ENCODE measurements at regions not wholly inside any gene's neighbourhood (a gene's known extent, or its start where the extent isn't known, plus 50 kb on each side); places are given as distances from the start of the nearest gene placed in this dataset.

DNA sequence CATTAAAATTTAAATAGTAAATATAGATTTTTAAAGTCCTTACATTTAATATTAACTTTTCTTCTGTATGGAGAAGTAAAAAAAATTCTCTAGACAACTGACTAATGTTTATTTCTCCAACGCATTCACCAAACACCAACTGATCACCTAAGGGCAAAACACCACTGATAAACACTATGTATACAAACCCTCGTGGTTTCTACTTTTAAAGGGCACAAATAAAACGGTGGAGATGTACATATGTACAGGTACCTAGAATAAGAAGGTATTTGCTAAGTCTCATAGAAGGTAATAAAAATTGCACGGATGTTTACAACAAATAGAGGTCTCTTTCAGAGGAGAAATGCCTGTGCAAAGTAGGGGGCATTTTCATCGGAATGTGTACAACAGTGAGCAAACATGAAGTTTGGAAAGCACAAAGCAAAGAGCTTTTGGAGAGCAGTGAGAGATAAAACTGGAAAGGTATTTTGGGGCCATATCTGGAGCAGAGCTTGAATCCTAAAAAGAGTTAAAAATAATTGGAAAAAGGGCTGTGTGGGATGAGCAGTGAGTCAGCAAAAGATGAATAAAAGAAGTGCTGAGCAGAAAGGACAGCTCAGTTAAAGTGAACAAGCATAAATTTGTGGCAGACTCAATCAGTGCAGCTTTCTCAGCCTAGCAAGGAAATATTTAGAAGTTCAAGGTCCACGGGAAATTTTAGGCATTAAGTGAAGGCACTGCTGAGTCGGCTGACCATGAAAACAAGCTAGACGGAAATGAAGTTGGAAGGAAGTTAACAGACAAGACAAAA lies 160.0 kb downstream of the TMEM161B start:
- no peak for DNase-seq (ENCODE audit: low read depth, low spot score)
- no peak for ATAC-seq
- H3K4me3 ChIP-seq (ENCODE audit: low read depth in 2 of 2, low read length in 2 of 2) = no peak overlapping the region
- H3K27ac ChIP-seq (ENCODE audit: low read length) = no peak overlapping the region
- CTCF ChIA-PET = no interaction called here
- TF ChIP-seq POLR2AphosphoS5 (IDR thresholded peaks at IDR 0.05; ENCODE audit: low read depth, low read length) (no peak), SIN3A (IDR thresholded peaks at IDR 0.05; ENCODE audit: borderline replicate concordance, insufficient read depth, low read depth, low read length) (no peak), TCF7L2 (IDR thresholded peaks at IDR 0.05; ENCODE audit: low read depth, low read length) (no peak)
- TF ChIP-seq, protein P1, sequence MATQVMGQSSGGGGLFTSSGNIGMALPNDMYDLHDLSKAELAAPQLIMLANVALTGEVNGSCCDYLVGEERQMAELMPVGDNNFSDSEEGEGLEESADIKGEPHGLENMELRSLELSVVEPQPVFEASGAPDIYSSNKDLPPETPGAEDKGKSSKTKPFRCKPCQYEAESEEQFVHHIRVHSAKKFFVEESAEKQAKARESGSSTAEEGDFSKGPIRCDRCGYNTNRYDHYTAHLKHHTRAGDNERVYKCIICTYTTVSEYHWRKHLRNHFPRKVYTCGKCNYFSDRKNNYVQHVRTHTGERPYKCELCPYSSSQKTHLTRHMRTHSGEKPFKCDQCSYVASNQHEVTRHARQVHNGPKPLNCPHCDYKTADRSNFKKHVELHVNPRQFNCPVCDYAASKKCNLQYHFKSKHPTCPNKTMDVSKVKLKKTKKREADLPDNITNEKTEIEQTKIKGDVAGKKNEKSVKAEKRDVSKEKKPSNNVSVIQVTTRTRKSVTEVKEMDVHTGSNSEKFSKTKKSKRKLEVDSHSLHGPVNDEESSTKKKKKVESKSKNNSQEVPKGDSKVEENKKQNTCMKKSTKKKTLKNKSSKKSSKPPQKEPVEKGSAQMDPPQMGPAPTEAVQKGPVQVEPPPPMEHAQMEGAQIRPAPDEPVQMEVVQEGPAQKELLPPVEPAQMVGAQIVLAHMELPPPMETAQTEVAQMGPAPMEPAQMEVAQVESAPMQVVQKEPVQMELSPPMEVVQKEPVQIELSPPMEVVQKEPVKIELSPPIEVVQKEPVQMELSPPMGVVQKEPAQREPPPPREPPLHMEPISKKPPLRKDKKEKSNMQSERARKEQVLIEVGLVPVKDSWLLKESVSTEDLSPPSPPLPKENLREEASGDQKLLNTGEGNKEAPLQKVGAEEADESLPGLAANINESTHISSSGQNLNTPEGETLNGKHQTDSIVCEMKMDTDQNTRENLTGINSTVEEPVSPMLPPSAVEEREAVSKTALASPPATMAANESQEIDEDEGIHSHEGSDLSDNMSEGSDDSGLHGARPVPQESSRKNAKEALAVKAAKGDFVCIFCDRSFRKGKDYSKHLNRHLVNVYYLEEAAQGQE (IDR thresholded peaks at IDR 0.05; ENCODE audit: insufficient read depth in 1 of 2, low read depth in 2 of 2, low read length in 1 of 2) = no peak
- TF ChIP-seq, protein P2, sequence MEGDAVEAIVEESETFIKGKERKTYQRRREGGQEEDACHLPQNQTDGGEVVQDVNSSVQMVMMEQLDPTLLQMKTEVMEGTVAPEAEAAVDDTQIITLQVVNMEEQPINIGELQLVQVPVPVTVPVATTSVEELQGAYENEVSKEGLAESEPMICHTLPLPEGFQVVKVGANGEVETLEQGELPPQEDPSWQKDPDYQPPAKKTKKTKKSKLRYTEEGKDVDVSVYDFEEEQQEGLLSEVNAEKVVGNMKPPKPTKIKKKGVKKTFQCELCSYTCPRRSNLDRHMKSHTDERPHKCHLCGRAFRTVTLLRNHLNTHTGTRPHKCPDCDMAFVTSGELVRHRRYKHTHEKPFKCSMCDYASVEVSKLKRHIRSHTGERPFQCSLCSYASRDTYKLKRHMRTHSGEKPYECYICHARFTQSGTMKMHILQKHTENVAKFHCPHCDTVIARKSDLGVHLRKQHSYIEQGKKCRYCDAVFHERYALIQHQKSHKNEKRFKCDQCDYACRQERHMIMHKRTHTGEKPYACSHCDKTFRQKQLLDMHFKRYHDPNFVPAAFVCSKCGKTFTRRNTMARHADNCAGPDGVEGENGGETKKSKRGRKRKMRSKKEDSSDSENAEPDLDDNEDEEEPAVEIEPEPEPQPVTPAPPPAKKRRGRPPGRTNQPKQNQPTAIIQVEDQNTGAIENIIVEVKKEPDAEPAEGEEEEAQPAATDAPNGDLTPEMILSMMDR (IDR thresholded peaks at IDR 0.05) = no peak
- H3K36me3 ChIP-seq (ENCODE audit: control insufficient read depth, insufficient read depth, low read length) = no peaks in the 10 kb centered on the region
- H3K4me1 ChIP-seq (ENCODE audit: control insufficient read depth, insufficient read depth, low read length) = no peaks in the 10 kb centered on the region
- no peaks in the 10 kb centered on the region for H3K9me3 ChIP-seq (ENCODE audit: control insufficient read depth, insufficient read depth, low read depth, low read length)
- intact Hi-C loops (cut with micrococcal nuclease; ENCODE audit: unreplicated experiment) (no loop called here), in situ Hi-C loops (cut with HindIII; ENCODE audit: low pct_unique_long_range_greater_than_20kb, low sequenced_read_pairs) (no loop called here)
- no peaks in the 10 kb centered on the region for H3K27me3 ChIP-seq (ENCODE audit: control insufficient read depth, insufficient read depth, low read length)
- POLR2A ChIA-PET = no interaction called here
- no TSS peak for BruUV-seq (replicated peaks)

DNA sequence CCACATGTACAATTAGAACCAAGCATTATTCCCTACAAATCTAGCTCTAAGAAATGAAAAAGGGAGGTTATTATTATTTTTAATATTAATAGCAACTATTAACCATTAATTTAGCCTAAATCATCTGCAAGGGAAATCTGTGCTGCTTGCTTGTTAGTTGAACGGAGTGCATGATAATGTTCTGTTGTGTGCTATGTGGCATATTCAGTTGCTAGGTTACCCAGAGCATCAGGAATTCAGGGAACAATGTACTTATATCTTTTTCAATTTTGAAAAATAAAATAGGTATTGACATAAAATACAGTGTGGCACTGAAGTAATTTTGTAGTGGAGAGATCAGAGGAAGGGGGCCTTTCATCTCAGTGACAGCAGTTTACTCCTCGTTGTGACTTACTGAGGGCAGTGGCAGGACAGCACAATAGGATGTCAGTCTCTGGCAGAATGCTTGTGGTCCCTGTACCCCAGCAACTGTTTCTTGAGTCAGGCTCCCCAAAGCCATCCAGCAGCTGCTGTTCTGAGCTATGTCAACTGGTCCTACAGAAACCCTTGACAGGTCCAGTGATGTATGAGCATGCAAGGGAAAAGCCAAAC lies 173.6 kb downstream of the TMEM161B start:
- intact Hi-C loops (cut with micrococcal nuclease; ENCODE audit: unreplicated experiment) (no loop called here), in situ Hi-C loops (cut with HindIII; ENCODE audit: low pct_unique_long_range_greater_than_20kb, low sequenced_read_pairs) (no loop called here)
- TF ChIP-seq SIN3A (IDR thresholded peaks at IDR 0.05; ENCODE audit: borderline replicate concordance, insufficient read depth, low read depth, low read length) (no peak), POLR2AphosphoS5 (IDR thresholded peaks at IDR 0.05; ENCODE audit: low read depth, low read length) (no peak), TCF7L2 (IDR thresholded peaks at IDR 0.05; ENCODE audit: low read depth, low read length) (no peak)
- TF ChIP-seq, protein P1 (IDR thresholded peaks at IDR 0.05; ENCODE audit: insufficient read depth in 1 of 2, low read depth in 2 of 2, low read length in 1 of 2) = no peak
- TF ChIP-seq, protein P2 (IDR thresholded peaks at IDR 0.05) = no peak
- H3K4me1 ChIP-seq (ENCODE audit: control insufficient read depth, insufficient read depth, low read length) = no peaks in the 10 kb centered on the region
- H3K4me3 ChIP-seq (ENCODE audit: low read depth in 2 of 2, low read length in 2 of 2) = no peak overlapping the region
- no TSS peak for BruUV-seq (replicated peaks)
- no peaks in the 10 kb centered on the region for H3K9me3 ChIP-seq (ENCODE audit: control insufficient read depth, insufficient read depth, low read depth, low read length)
- H3K27me3 ChIP-seq (ENCODE audit: control insufficient read depth, insufficient read depth, low read length) = no peaks in the 10 kb centered on the region
- no peak overlapping the region for H3K27ac ChIP-seq (ENCODE audit: low read length)
- H3K36me3 ChIP-seq (ENCODE audit: control insufficient read depth, insufficient read depth, low read length) = no peaks in the 10 kb centered on the region
- POLR2A ChIA-PET = no interaction called here
- DNase-seq (ENCODE audit: low read depth, low spot score) (no peak), ATAC-seq (no peak)
- CTCF ChIA-PET = no interaction called here

Data from Panc1 (cell line).